ENCODE measurements at regions not wholly inside any gene's neighbourhood (a gene's known extent, or its start where the extent isn't known, plus 50 kb on each side); places are given as distances from the start of the nearest gene placed in this dataset.
A peak's percentile ranks its signal among the peaks of the same experiment; 100 is the strongest.
"Not testable (repeated sequence)": the region's sequence is repeated elsewhere in the genome, so short reads cannot be mapped to it uniquely, and the experiment has no call there.

- no peak for DNase-seq
Measured at GRCh38 chr11:70551351-70552166, 153.2 kb downstream of the CTTN start.

GRCh38 chr11:70552167-70553150 lies 154.1 kb downstream of the CTTN start:
- no peak for DNase-seq

GRCh38 chr11:70555078-70555477 lies 156.7 kb downstream of the CTTN start:
- no peak for DNase-seq

- DNase-seq: peak; percentile 6
Measured at GRCh38 chr11:70556884-70557741, 158.8 kb downstream of the CTTN start.

GRCh38 chr11:70557742-70558485 lies 159.6 kb downstream of the CTTN start:
- DNase-seq: no peak

- no peak for DNase-seq
Measured at GRCh38 chr11:70558681-70559080, 160.4 kb downstream of the CTTN start.

GRCh38 chr11:70559516-70559915 lies 161.2 kb downstream of the CTTN start:
- DNase-seq: no peak

- not testable (repeated sequence) for DNase-seq
Measured at GRCh38 chr11:70560621-70561020, 162.3 kb downstream of the CTTN start.

GRCh38 chr11:70566768-70567530 lies 168.6 kb downstream of the CTTN start:
- DNase-seq: no peak

- no peak for DNase-seq
Measured at GRCh38 chr11:70567680-70568034, 169.3 kb downstream of the CTTN start.

GRCh38 chr11:70568035-70568813 lies 169.9 kb downstream of the CTTN start:
- no peak for DNase-seq

GRCh38 chr11:70568814-70569617 lies 170.7 kb downstream of the CTTN start:
- DNase-seq: no peak

GRCh38 chr11:70569618-70569890 lies 171.2 kb downstream of the CTTN start:
- no peak for DNase-seq

- DNase-seq: no peak
Measured at GRCh38 chr11:70569996-70570692, 171.8 kb downstream of the CTTN start.

- no peak for DNase-seq
Measured at GRCh38 chr11:70570693-70571395, 172.5 kb downstream of the CTTN start.

- no peak for DNase-seq
Measured at GRCh38 chr11:70572974-70573260, 174.6 kb downstream of the CTTN start.

GRCh38 chr11:70573701-70574151 lies 175.4 kb downstream of the CTTN start:
- no peak for DNase-seq

- DNase-seq: no peak
Measured at GRCh38 chr11:70574725-70575347, 176.5 kb downstream of the CTTN start.

Measured in activated CD4-positive, alpha-beta T cell treated with anti-CD3 and anti-CD28 coated beads, Interleukin-2, amount 50 U/mL, for 16 hours (primary cell).